Thyroid gland (tissue), 4 donors: ENCODE measurements at regions not wholly inside any gene's neighbourhood (a gene's known extent, or its start where the extent isn't known, plus 50 kb on each side); places are given as distances from the start of the nearest gene placed in this dataset.

Experiments used
- DNase-seq, 2 donors: peaks; one replicate each; pipeline ENCODE4 v3.0.0-alpha.2; 2019
- H3K27ac ChIP-seq, 3 donors: fragments of 200-600 bp; sonication (generic); 1 replicate in 2 of 3; 2 replicates in 1 of 3; pipeline ENCODE4 v1.5.1; 2016 to 2019; ENCODE audit warnings: mild to moderate bottlenecking in 1 of 3, moderate library complexity in 1 of 3
- H3K27me3 ChIP-seq: fragments of 200-600 bp; sonication (generic); one replicate; pipeline ENCODE4 v1.5.1; 2019
- H3K36me3 ChIP-seq, 2 donors: fragments of 200-600 bp; sonication (generic); one replicate each; pipeline ENCODE4 v1.5.1; 2016 to 2019
- H3K4me1 ChIP-seq, 2 donors: fragments of 200-600 bp; sonication (generic); one replicate each; pipeline ENCODE4 v1.5.1; 2017 to 2019
- H3K4me3 ChIP-seq, 3 donors: fragments of 200-600 bp; sonication (generic); replicated peaks in 1 of 3; 1 replicate in 2 of 3; 2 replicates in 1 of 3; pipeline ENCODE4 v1.5.1; 2016; ENCODE audit warnings: mild to moderate bottlenecking in 1 of 3
- H3K9me3 ChIP-seq: fragments of 200-600 bp; sonication (generic); one replicate; pipeline ENCODE4 v1.5.1; 2017
- POLR2A ChIP-seq, 2 donors: fragments of 450-650 bp; IDR thresholded peaks; one replicate each; pipeline ENCODE4 v1.6.1; 2017; ENCODE audit warnings: antibody characterized with exemption in 2 of 2, mild to moderate bottlenecking in 2 of 2, moderate library complexity in 1 of 2
- WGBS, 2 donors: methylation state at CpG; one replicate each; pipeline ENCODE4 v1.1.5; 2017; 5-methylcytosine and 5-hydroxymethylcytosine counted together
- intact Hi-C: fragments of 100-400 bp; cut with DNase I; formaldehyde crosslinking; loops from one replicate; pipeline ENCODE4 v1.15.1; 2023
- TF ChIP-seq, protein P1 (sequence below), 6 experiments: fragments of 200-600 bp in 3 of 6; fragments of 450-650 bp in 3 of 6; sonication (generic) in 3 of 6; IDR thresholded peaks; one replicate each; pipeline ENCODE4 v1.5.1; 2016 to 2019; ENCODE audit warnings: antibody characterized with exemption in 6 of 6, mild to moderate bottlenecking in 2 of 6, inconsistent platforms in 1 of 6, moderate library complexity in 1 of 6

GRCh38 chr3:72142028-72142427, 357.1 kb upstream of the PROK2 start:
- intact Hi-C loops: no loop called here
- Histone ChIP-seq H3K27ac (no peak overlapping the region), H3K9me3 (no peaks in the 10 kb centered on the region), H3K4me3 (no peak overlapping the region), H3K27me3 (no peaks in the 10 kb centered on the region), H3K36me3 (no peaks in the 10 kb centered on the region), H3K4me1 (no peaks in the 10 kb centered on the region)
- DNase-seq: no peak
- no peak for TF ChIP-seq POLR2A (IDR thresholded peaks at IDR 0.05)
- TF ChIP-seq, protein P1, sequence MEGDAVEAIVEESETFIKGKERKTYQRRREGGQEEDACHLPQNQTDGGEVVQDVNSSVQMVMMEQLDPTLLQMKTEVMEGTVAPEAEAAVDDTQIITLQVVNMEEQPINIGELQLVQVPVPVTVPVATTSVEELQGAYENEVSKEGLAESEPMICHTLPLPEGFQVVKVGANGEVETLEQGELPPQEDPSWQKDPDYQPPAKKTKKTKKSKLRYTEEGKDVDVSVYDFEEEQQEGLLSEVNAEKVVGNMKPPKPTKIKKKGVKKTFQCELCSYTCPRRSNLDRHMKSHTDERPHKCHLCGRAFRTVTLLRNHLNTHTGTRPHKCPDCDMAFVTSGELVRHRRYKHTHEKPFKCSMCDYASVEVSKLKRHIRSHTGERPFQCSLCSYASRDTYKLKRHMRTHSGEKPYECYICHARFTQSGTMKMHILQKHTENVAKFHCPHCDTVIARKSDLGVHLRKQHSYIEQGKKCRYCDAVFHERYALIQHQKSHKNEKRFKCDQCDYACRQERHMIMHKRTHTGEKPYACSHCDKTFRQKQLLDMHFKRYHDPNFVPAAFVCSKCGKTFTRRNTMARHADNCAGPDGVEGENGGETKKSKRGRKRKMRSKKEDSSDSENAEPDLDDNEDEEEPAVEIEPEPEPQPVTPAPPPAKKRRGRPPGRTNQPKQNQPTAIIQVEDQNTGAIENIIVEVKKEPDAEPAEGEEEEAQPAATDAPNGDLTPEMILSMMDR (IDR thresholded peaks at IDR 0.05): no peak
- WGBS, 2 donors: 81 to 91% methylated on average over 1 of the region's 1 CpG

DNA sequence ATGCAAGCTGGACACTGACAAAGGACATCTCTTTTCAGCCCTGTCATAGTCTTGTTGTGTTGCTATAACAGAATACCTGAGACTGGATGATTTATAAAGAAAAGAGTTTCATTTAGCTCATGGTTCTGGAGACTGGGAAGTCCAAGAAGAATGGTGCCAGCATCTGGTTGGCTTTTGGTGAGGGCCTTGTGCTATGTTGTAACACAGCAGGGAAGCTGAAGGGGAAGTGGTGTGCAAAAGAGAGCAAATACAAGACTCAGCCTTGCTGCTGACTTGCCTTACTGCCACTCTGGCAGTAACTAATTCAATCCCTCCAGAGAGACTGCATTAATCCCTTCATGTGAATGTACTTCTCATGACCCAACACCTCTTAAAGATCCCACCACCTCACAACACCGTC, 356.3 kb upstream of the PROK2 start:
- no peaks in the 10 kb centered on the region for H3K36me3 ChIP-seq
- H3K4me1 ChIP-seq: no peaks in the 10 kb centered on the region
- H3K27ac ChIP-seq: no peak overlapping the region
- H3K27me3 ChIP-seq: no peaks in the 10 kb centered on the region
- 90 to 95% methylated on average over 1 of the region's 1 CpG for WGBS, 2 donors
- TF ChIP-seq POLR2A (IDR thresholded peaks at IDR 0.05): no peak
- TF ChIP-seq, protein P1 (IDR thresholded peaks at IDR 0.05): no peak
- no peaks in the 10 kb centered on the region for H3K9me3 ChIP-seq
- no peak overlapping the region for H3K4me3 ChIP-seq
- no peak for DNase-seq
- intact Hi-C loops: no loop called here

GRCh38 chr3:72139316-72139715, 354.4 kb upstream of the PROK2 start:
- Histone ChIP-seq H3K4me3 (no peak overlapping the region), H3K9me3 (no peaks in the 10 kb centered on the region), H3K27ac (no peak overlapping the region), H3K36me3 (no peaks in the 10 kb centered on the region), H3K4me1 (no peaks in the 10 kb centered on the region), H3K27me3 (no peaks in the 10 kb centered on the region)
- WGBS, 2 donors: 89 to 97% methylated on average over 2 of the region's 2 CpGs
- DNase-seq: no peak
- intact Hi-C loops: no loop called here
- no peak for TF ChIP-seq POLR2A (IDR thresholded peaks at IDR 0.05)
- TF ChIP-seq, protein P1 (IDR thresholded peaks at IDR 0.05): no peak

DNA sequence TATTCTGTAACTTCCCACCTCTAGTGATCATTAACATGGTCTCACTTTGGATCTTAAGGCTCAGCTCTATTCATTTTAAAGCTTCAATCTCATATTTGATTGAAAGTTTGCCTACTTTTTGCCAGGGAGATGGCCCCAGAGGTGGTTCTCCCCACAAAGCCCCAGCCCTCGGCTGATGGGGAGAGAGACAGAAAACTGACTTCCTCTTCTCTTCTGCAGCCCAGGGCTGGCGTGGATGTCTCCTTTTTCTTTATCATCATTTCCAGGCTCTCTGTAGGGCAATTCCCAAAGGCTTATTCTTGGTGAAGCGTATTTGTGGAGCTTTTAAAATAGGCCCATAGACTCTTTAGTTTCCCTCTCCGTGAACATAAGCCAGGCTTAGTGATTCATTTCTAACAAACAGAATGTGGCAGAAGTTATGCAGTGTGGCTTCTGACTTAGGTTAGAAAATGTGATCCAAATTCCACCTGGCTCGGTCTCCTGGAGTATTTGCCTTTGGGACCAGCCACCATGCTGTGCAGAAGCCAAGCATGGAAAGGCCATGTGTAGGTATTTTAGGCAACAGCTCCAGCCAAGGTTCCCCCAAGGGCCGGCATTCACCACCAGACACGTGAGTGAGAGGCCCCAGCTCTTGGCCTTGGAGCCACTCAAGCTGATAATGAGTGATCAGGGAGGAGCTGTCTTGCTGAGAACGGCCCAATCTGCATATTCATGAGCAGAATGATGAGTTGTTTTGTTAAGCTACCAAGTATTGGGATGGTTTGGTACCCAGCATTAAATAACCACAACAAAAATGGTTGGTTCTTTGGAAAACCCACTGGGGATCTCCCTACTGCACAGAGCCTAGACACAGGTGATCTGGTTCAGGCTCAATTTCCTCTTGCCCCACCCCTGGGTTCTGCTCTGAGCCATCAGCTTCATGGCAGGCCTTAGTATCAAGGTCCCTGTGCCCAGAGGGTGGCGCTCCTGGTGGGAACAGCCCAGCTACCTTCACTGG, 353.2 kb upstream of the PROK2 start:
- 83 to 85% methylated on average over 9 of the region's 9 CpGs for WGBS, 2 donors
- DNase-seq: no peak
- no peaks in the 10 kb centered on the region for H3K36me3 ChIP-seq
- TF ChIP-seq, protein P1 (IDR thresholded peaks at IDR 0.05): no peak
- TF ChIP-seq POLR2A (IDR thresholded peaks at IDR 0.05): no peak
- intact Hi-C loops: no loop called here
- no peaks in the 10 kb centered on the region for H3K4me1 ChIP-seq
- H3K4me3 ChIP-seq: no peak overlapping the region
- H3K27me3 ChIP-seq: no peaks in the 10 kb centered on the region
- no peak overlapping the region for H3K27ac ChIP-seq
- no peaks in the 10 kb centered on the region for H3K9me3 ChIP-seq

- TF ChIP-seq, protein P1 (IDR thresholded peaks at IDR 0.05): no peak
- no peak for TF ChIP-seq POLR2A (IDR thresholded peaks at IDR 0.05)
- intact Hi-C loops: no loop called here
- Histone ChIP-seq H3K27ac (no peak overlapping the region), H3K27me3 (no peaks in the 10 kb centered on the region), H3K36me3 (no peaks in the 10 kb centered on the region), H3K4me3 (no peak overlapping the region), H3K9me3 (no peaks in the 10 kb centered on the region), H3K4me1 (no peaks in the 10 kb centered on the region)
- no peak for DNase-seq
- WGBS, 2 donors: 82 to 86% methylated on average over 5 of the region's 5 CpGs
These were observed 350.7 kb upstream of the PROK2 start for GRCh38 chr3:72135636-72136035.
